ENCODE measurements at regions not wholly inside any gene's neighbourhood (a gene's known extent, or its start where the extent isn't known, plus 50 kb on each side); places are given as distances from the start of the nearest gene placed in this dataset.
A peak's percentile ranks its signal among the peaks of the same experiment; 100 is the strongest.

GRCh38 chr14:101409006-101409543 lies 152.2 kb upstream of the DIO3 start:
- Histone ChIP-seq H4K20me1 (ENCODE audit: insufficient read depth, low read length) (no peaks in the 10 kb centered on the region), H3K4me2 (ENCODE audit: low read depth, low read length) (no peak overlapping the region), H3K36me3 (replicated peaks in 1 of 2; ENCODE audit: control insufficient read depth in 1 of 2, insufficient read depth in 2 of 2, low read length in 2 of 2) (no peaks in the 10 kb centered on the region), H3K27ac (ENCODE audit: extremely low read length, insufficient read depth, low read length) (no peak overlapping the region), H3K27me3 (ENCODE audit: control insufficient read depth in 1 of 2, insufficient read depth in 2 of 2, low read length in 2 of 2) (peaks cover 1 to 43% of the 10 kb centered on the region in 2 experiments; a peak in 4 of 5 replicates), H3K4me3 (replicated peaks in 1 of 3; ENCODE audit: insufficient read depth in 1 of 3, low read depth in 2 of 3, low read length in 3 of 3) (no peak overlapping the region), H3K9ac (ENCODE audit: insufficient read depth, low read depth, low read length) (no peak overlapping the region), H2AFZ (ENCODE audit: low read length) (no peak overlapping the region), H3K79me2 (ENCODE audit: insufficient read depth, low read length) (no peaks in the 10 kb centered on the region), H3K4me1 (ENCODE audit: insufficient read depth, low read length) (peaks cover 33% of the 10 kb centered on the region), H3K9me3 (ENCODE audit: low read length) (no peaks in the 10 kb centered on the region)
- no peak for DNase-seq (ENCODE audit: low spot score)
- no peak for ATAC-seq
- ChIA-PET CTCF (ENCODE audit: low intra/inter-chr PET ratio, low total read pairs) (no interaction called here), POLR2A (no interaction called here)
- in situ Hi-C loops (cut with HindIII; ENCODE audit: extremely low pct_ligation_motif_present, low pct_unique_long_range_greater_than_20kb) (no loop called here), intact Hi-C loops (cut with micrococcal nuclease; ENCODE audit: unreplicated experiment) (no loop called here)
- WGBS (ENCODE audit: low lambda C conversion rate), result 54% methylated on average over 3 of the region's 19 CpGs
- TF ChIP-seq MAFF (IDR thresholded peaks at IDR 0.05; ENCODE audit: low read depth, low read length) (peak; percentile 85), MAFK (conservative IDR thresholded peaks at IDR 0.05 in 1 of 2, IDR thresholded peaks at IDR 0.05 in 1 of 2; ENCODE audit: low read length in 2 of 2) (peak; percentile 75 to 90), NFIB (CRISPR knock-in tag; IDR thresholded peaks at IDR 0.05; ENCODE audit: borderline replicate concordance) (no peak), FOXP1 (IDR thresholded peaks at IDR 0.05) (no peak), FOXP1 (CRISPR knock-in tag; IDR thresholded peaks at IDR 0.05) (no peak), KMT2A (CRISPR knock-in tag; IDR thresholded peaks at IDR 0.05) (no peak), GABPB1 (CRISPR knock-in tag; IDR thresholded peaks at IDR 0.05) (no peak)
- no TSS peak for BruUV-seq (replicated peaks)
- FAIRE-seq, result no peak

DNA sequence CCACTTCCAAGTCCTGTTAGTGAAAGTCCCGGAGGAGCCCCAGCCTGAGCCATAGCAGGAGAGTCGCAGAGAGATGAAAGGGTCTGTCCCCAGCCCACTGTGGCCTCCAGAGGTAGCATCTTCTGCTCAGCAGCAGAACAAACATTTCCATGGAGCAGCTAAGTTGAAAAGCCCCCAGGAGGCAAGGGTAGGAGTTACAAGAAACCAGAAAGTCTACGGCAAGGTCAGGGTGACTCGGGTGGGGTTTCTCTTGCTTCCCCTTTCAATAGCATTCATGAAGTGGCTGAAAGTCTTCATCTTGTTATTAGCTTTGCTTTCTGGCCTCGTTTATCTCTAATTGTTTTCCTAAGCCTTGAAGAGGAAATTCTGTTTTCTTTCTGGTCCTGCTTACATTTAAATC lies 151.2 kb upstream of the DIO3 start:
- H3K27ac ChIP-seq (ENCODE audit: extremely low read length, insufficient read depth, low read length), result no peak overlapping the region
- peaks cover 33% of the 10 kb centered on the region for H3K4me1 ChIP-seq (ENCODE audit: insufficient read depth, low read length)
- ChIA-PET POLR2A (no interaction called here), CTCF (ENCODE audit: low intra/inter-chr PET ratio, low total read pairs) (no interaction called here)
- intact Hi-C loops (cut with micrococcal nuclease; ENCODE audit: unreplicated experiment), result no loop called here
- no peak overlapping the region for H2AFZ ChIP-seq (ENCODE audit: low read length)
- H3K9ac ChIP-seq (ENCODE audit: insufficient read depth, low read depth, low read length), result no peak overlapping the region
- FAIRE-seq (no peak), DNase-seq (ENCODE audit: low spot score) (no peak), ATAC-seq (no peak)
- no peak overlapping the region for H3K4me2 ChIP-seq (ENCODE audit: low read depth, low read length)
- no peaks in the 10 kb centered on the region for H3K36me3 ChIP-seq (replicated peaks in 1 of 2; ENCODE audit: control insufficient read depth in 1 of 2, insufficient read depth in 2 of 2, low read length in 2 of 2)
- H3K4me3 ChIP-seq (replicated peaks in 1 of 3; ENCODE audit: insufficient read depth in 1 of 3, low read depth in 2 of 3, low read length in 3 of 3), result no peak overlapping the region
- peaks cover 1 to 53% of the 10 kb centered on the region in 2 experiments for H3K27me3 ChIP-seq (ENCODE audit: control insufficient read depth in 1 of 2, insufficient read depth in 2 of 2, low read length in 2 of 2)
- no peaks in the 10 kb centered on the region for H3K79me2 ChIP-seq (ENCODE audit: insufficient read depth, low read length)
- 42% methylated on average over 5 of the region's 5 CpGs for WGBS (ENCODE audit: low lambda C conversion rate)
- BruUV-seq (replicated peaks), result no TSS peak
- in situ Hi-C loops (cut with HindIII; ENCODE audit: extremely low pct_ligation_motif_present, low pct_unique_long_range_greater_than_20kb), result no loop called here
- H3K9me3 ChIP-seq (ENCODE audit: low read length), result no peaks in the 10 kb centered on the region
- TF ChIP-seq ZNF34 (CRISPR knock-in tag; IDR thresholded peaks at IDR 0.05; ENCODE audit: borderline replicate concordance), result no peak
- TF ChIP-seq STAG1 (CRISPR knock-in tag; IDR thresholded peaks at IDR 0.05), result peak; percentile 19; the same call in 1 of the 2 replicates
- TF ChIP-seq ZBTB38 (CRISPR knock-in tag; IDR thresholded peaks at IDR 0.05), result no peak
- TF ChIP-seq, protein P1, sequence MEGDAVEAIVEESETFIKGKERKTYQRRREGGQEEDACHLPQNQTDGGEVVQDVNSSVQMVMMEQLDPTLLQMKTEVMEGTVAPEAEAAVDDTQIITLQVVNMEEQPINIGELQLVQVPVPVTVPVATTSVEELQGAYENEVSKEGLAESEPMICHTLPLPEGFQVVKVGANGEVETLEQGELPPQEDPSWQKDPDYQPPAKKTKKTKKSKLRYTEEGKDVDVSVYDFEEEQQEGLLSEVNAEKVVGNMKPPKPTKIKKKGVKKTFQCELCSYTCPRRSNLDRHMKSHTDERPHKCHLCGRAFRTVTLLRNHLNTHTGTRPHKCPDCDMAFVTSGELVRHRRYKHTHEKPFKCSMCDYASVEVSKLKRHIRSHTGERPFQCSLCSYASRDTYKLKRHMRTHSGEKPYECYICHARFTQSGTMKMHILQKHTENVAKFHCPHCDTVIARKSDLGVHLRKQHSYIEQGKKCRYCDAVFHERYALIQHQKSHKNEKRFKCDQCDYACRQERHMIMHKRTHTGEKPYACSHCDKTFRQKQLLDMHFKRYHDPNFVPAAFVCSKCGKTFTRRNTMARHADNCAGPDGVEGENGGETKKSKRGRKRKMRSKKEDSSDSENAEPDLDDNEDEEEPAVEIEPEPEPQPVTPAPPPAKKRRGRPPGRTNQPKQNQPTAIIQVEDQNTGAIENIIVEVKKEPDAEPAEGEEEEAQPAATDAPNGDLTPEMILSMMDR (CRISPR knock-in tag; IDR thresholded peaks at IDR 0.05), result 0 out of 2 replicates have a peak, but pooled peaks have one; percentile 7
- H4K20me1 ChIP-seq (ENCODE audit: insufficient read depth, low read length), result no peaks in the 10 kb centered on the region
